Naive thymus-derived CD4-positive, alpha-beta T cell (primary cell): ENCODE measurements at regions not wholly inside any gene's neighbourhood (a gene's known extent, or its start where the extent isn't known, plus 50 kb on each side); places are given as distances from the start of the nearest gene placed in this dataset.

ENCODE experiments used
- ATAC-seq: fragments of 150-1000 bp; cut with Tn5 transposase; 2 replicates; pipeline ENCODE4 v1.10.0; 2021; ENCODE audit warnings: mild to moderate bottlenecking, moderate library complexity
- CTCF ChIA-PET: fragments of 350-600 bp; sonication (Branson Sonifier 250); formaldehyde crosslinking; loops from one replicate; lab custom pipeline; 2021; ENCODE audit warnings: antibody characterized with exemption; lab: Charles Lee
- POLR2A ChIA-PET: fragments of 350-600 bp; sonication (Branson Sonifier 250); formaldehyde crosslinking; loops from one replicate; lab custom pipeline; 2021; ENCODE audit warnings: antibody characterized with exemption, inconsistent platforms; lab: Charles Lee
- DNase-seq, 9 donors: peaks; one replicate each; pipeline versions ENCODE4 v3.0.0 to v3.0.0-alpha.2; 2020 to 2022; ENCODE audit warnings: mixed read lengths in 1 of 9
- H3K27ac ChIP-seq: one replicate; pipeline ENCODE4 v1.7.0; 2013; ENCODE audit warnings: mild to moderate bottlenecking, low read depth, low read length, moderate library complexity
- H3K27me3 ChIP-seq, 2 donors: one replicate each; pipeline ENCODE4 v1.7.0; 2013; ENCODE audit warnings: low read length in 2 of 2, mild to moderate bottlenecking in 2 of 2, moderate library complexity in 2 of 2; ENCODE audit not compliant: control insufficient read depth in 2 of 2, insufficient read depth in 2 of 2
- H3K36me3 ChIP-seq, 3 experiments: 1 replicate in 2 of 3; 2 replicates in 1 of 3; pipeline ENCODE4 v1.7.0; 2013; ENCODE audit warnings: low read length in 3 of 3, mild to moderate bottlenecking in 3 of 3, moderate library complexity in 1 of 3; ENCODE audit not compliant: insufficient read depth in 3 of 3, control insufficient read depth in 2 of 3
- H3K4me1 ChIP-seq, 2 donors: one replicate each; pipeline ENCODE4 v1.7.0; 2013; ENCODE audit warnings: low read length in 2 of 2, mild to moderate bottlenecking in 2 of 2, moderate library complexity in 1 of 2; ENCODE audit not compliant: control insufficient read depth in 2 of 2, insufficient read depth in 2 of 2
- H3K4me3 ChIP-seq: 2 replicates; pipeline ENCODE4 v1.7.0; 2013; ENCODE audit warnings: mild to moderate bottlenecking, low read length
- H3K9me3 ChIP-seq, 3 experiments: 1 replicate in 2 of 3; 2 replicates in 1 of 3; pipeline ENCODE4 v1.7.0; 2013; ENCODE audit warnings: low read length in 3 of 3; ENCODE audit not compliant: control insufficient read depth in 2 of 3
- H3K27ac Mint-ChIP-seq, 9 donors: one replicate each; pipeline ENCODE4 v1.8.0; 2020 to 2022; ENCODE audit warnings: mixed read lengths in 9 of 9, mild to moderate bottlenecking in 8 of 9, moderate library complexity in 5 of 9, inconsistent platforms in 2 of 9
- H3K27me3 Mint-ChIP-seq, 5 donors: one replicate each; pipeline ENCODE4 v1.8.0; 2021 to 2022; ENCODE audit warnings: mixed read lengths in 5 of 5, mild to moderate bottlenecking in 1 of 5
- H3K36me3 Mint-ChIP-seq, 5 donors: one replicate each; pipeline ENCODE4 v1.8.0; 2020 to 2022; ENCODE audit warnings: mixed read lengths in 5 of 5, mild to moderate bottlenecking in 3 of 5, inconsistent platforms in 1 of 5
- H3K4me1 Mint-ChIP-seq, 7 donors: one replicate each; pipeline ENCODE4 v1.8.0; 2020 to 2022; ENCODE audit warnings: mixed read lengths in 7 of 7, mild to moderate bottlenecking in 3 of 7, inconsistent platforms in 1 of 7
- H3K4me3 Mint-ChIP-seq, 10 donors: one replicate each; pipeline ENCODE4 v1.8.0; 2020 to 2022; ENCODE audit warnings: mild to moderate bottlenecking in 10 of 10, mixed read lengths in 10 of 10, moderate library complexity in 6 of 10, inconsistent platforms in 2 of 10
- H3K9me3 Mint-ChIP-seq, 11 donors: one replicate each; pipeline ENCODE4 v1.8.0; 2020 to 2022; ENCODE audit warnings: mixed read lengths in 11 of 11, mild to moderate bottlenecking in 4 of 11, inconsistent platforms in 1 of 11, moderate library complexity in 1 of 11
- intact Hi-C, 2 donors: fragments of 100-400 bp; cut with micrococcal nuclease; formaldehyde crosslinking; loops; one replicate each; pipeline ENCODE4 v1.15.1; 2023

- Mint-ChIP-seq H3K4me1 (no peaks in the 10 kb centered on the region), H3K36me3 (no peaks in the 10 kb centered on the region)
Measured at GRCh38 chr12:87467936-87468335, 561.3 kb downstream of the C12orf50 start.

GRCh38 chr12:87464565-87464964, 564.6 kb downstream of the C12orf50 start:
- H3K4me3 ChIP-seq: no peak overlapping the region
- ATAC-seq: no peak
- no peaks in the 10 kb centered on the region for H3K36me3 ChIP-seq
- Mint-ChIP-seq H3K4me1 (no peaks in the 10 kb centered on the region), H3K4me3 (no peak overlapping the region), H3K27ac (no peak overlapping the region), H3K36me3 (no peaks in the 10 kb centered on the region), H3K27me3 (no peaks in the 10 kb centered on the region), H3K9me3 (peaks cover 0 to 18% (median 0%) of the 10 kb centered on the region in 11 donors)
- ChIA-PET POLR2A (no interaction called here), CTCF (no interaction called here)
- H3K27me3 ChIP-seq: no peaks in the 10 kb centered on the region
- no peak for DNase-seq
- H3K9me3 ChIP-seq: no peaks in the 10 kb centered on the region
- H3K27ac ChIP-seq: no peak overlapping the region
- H3K4me1 ChIP-seq: no peaks in the 10 kb centered on the region
- intact Hi-C loops: no loop called here

More at GRCh38 chr12:87467936-87468335, 561.3 kb downstream of the C12orf50 start:
- no peaks in the 10 kb centered on the region for H3K9me3 ChIP-seq
- H3K36me3 ChIP-seq: no peaks in the 10 kb centered on the region
- H3K9me3 Mint-ChIP-seq: peaks cover 0 to 6% (median 2%) of the 10 kb centered on the region in 11 donors
- DNase-seq: no peak
- ChIA-PET CTCF (no interaction called here), POLR2A (no interaction called here)
- H3K27me3 ChIP-seq: no peaks in the 10 kb centered on the region
- H3K4me3 ChIP-seq: no peak overlapping the region
- intact Hi-C loops: no loop called here
- no peaks in the 10 kb centered on the region for H3K27me3 Mint-ChIP-seq
- H3K27ac Mint-ChIP-seq: no peak overlapping the region
- no peak overlapping the region for H3K4me3 Mint-ChIP-seq
- no peak overlapping the region for H3K27ac ChIP-seq
- ATAC-seq: no peak
- H3K4me1 ChIP-seq: no peaks in the 10 kb centered on the region

- Histone ChIP-seq H3K27ac (no peak overlapping the region), H3K27me3 (no peaks in the 10 kb centered on the region), H3K9me3 (no peaks in the 10 kb centered on the region), H3K4me3 (no peak overlapping the region), H3K36me3 (no peaks in the 10 kb centered on the region), H3K4me1 (no peaks in the 10 kb centered on the region)
- ATAC-seq (no peak), DNase-seq (no peak)
- Mint-ChIP-seq H3K27ac (no peak overlapping the region), H3K27me3 (no peaks in the 10 kb centered on the region), H3K4me3 (no peak overlapping the region), H3K9me3 (peaks cover 0 to 9% (median 3%) of the 10 kb centered on the region in 11 donors), H3K4me1 (no peaks in the 10 kb centered on the region), H3K36me3 (no peaks in the 10 kb centered on the region)
- POLR2A ChIA-PET: no interaction called here
- CTCF ChIA-PET: no interaction called here
- intact Hi-C loops: no loop called here
Measured at GRCh38 chr12:87444039-87444438, 585.2 kb downstream of the C12orf50 start.

- H3K4me3 Mint-ChIP-seq: no peak overlapping the region
- Histone ChIP-seq H3K4me1 (no peaks in the 10 kb centered on the region), H3K27ac (no peak overlapping the region), H3K4me3 (no peak overlapping the region), H3K36me3 (no peaks in the 10 kb centered on the region), H3K9me3 (no peaks in the 10 kb centered on the region), H3K27me3 (no peaks in the 10 kb centered on the region)
- H3K4me1 Mint-ChIP-seq: no peaks in the 10 kb centered on the region
- ChIA-PET POLR2A (no interaction called here), CTCF (no interaction called here)
- no peaks in the 10 kb centered on the region for H3K36me3 Mint-ChIP-seq
- intact Hi-C loops: no loop called here
- no peak overlapping the region for H3K27ac Mint-ChIP-seq
- H3K27me3 Mint-ChIP-seq: no peaks in the 10 kb centered on the region
- no peak for DNase-seq
- ATAC-seq: no peak
- H3K9me3 Mint-ChIP-seq: peaks cover 0 to 14% (median 4%) of the 10 kb centered on the region in 11 donors
Measured at GRCh38 chr12:87441511-87441910, 587.7 kb downstream of the C12orf50 start.

- ATAC-seq (no peak), DNase-seq (no peak)
- CTCF ChIA-PET: no interaction called here
- H3K27ac ChIP-seq: no peak overlapping the region
- no peaks in the 10 kb centered on the region for H3K27me3 ChIP-seq
- intact Hi-C loops: no loop called here
- POLR2A ChIA-PET: no interaction called here
- H3K36me3 ChIP-seq: no peaks in the 10 kb centered on the region
- no peaks in the 10 kb centered on the region for H3K9me3 ChIP-seq
- Mint-ChIP-seq H3K36me3 (no peaks in the 10 kb centered on the region), H3K27ac (no peak overlapping the region), H3K9me3 (peaks cover 0 to 21% (median 4%) of the 10 kb centered on the region in 11 donors), H3K4me1 (no peaks in the 10 kb centered on the region), H3K4me3 (no peak overlapping the region), H3K27me3 (no peaks in the 10 kb centered on the region)
- H3K4me1 ChIP-seq: no peaks in the 10 kb centered on the region
- H3K4me3 ChIP-seq: no peak overlapping the region
Measured at GRCh38 chr12:87439990-87440827, 589.0 kb downstream of the C12orf50 start.

GRCh38 chr12:87430444-87430843, 598.8 kb downstream of the C12orf50 start:
- H3K27ac Mint-ChIP-seq: no peak overlapping the region
- Histone ChIP-seq H3K9me3 (no peaks in the 10 kb centered on the region), H3K4me3 (no peak overlapping the region), H3K27ac (no peak overlapping the region), H3K4me1 (no peaks in the 10 kb centered on the region), H3K27me3 (no peaks in the 10 kb centered on the region), H3K36me3 (no peaks in the 10 kb centered on the region)
- H3K9me3 Mint-ChIP-seq: peaks cover 3 to 29% (median 10%) of the 10 kb centered on the region in 11 donors
- H3K4me3 Mint-ChIP-seq: no peak overlapping the region
- intact Hi-C loops: no loop called here
- peaks cover 0 to 3% (median 0%) of the 10 kb centered on the region in 5 donors for H3K36me3 Mint-ChIP-seq
- H3K27me3 Mint-ChIP-seq: no peaks in the 10 kb centered on the region
- DNase-seq: no peak
- H3K4me1 Mint-ChIP-seq: no peaks in the 10 kb centered on the region
- ChIA-PET POLR2A (no interaction called here), CTCF (no interaction called here)
- no peak for ATAC-seq

GRCh38 chr12:87428701-87429277, 600.4 kb downstream of the C12orf50 start:
- ChIA-PET CTCF (no interaction called here), POLR2A (no interaction called here)
- Histone ChIP-seq H3K9me3 (no peaks in the 10 kb centered on the region), H3K36me3 (no peaks in the 10 kb centered on the region), H3K4me1 (no peaks in the 10 kb centered on the region), H3K27ac (no peak overlapping the region), H3K4me3 (no peak overlapping the region), H3K27me3 (no peaks in the 10 kb centered on the region)
- Mint-ChIP-seq H3K9me3 (peaks cover 3 to 33% (median 10%) of the 10 kb centered on the region in 11 donors), H3K36me3 (peaks cover 0 to 3% (median 0%) of the 10 kb centered on the region in 5 donors), H3K4me1 (no peaks in the 10 kb centered on the region), H3K4me3 (no peak overlapping the region), H3K27me3 (no peaks in the 10 kb centered on the region), H3K27ac (no peak overlapping the region)
- ATAC-seq (no peak), DNase-seq (no peak)
- intact Hi-C loops: no loop called here
